Sigmoid colon (tissue), 4 donors: ENCODE measurements at regions not wholly inside any gene's neighbourhood (a gene's known extent, or its start where the extent isn't known, plus 50 kb on each side); places are given as distances from the start of the nearest gene placed in this dataset.

ENCODE experiments used
- CTCF ChIP-seq, 4 experiments: fragments of 450-650 bp in 3 of 4; fragments of 200-600 bp in 1 of 4; IDR thresholded peaks; one replicate each; pipeline ENCODE4 v1.5.1; 2016 to 2019; ENCODE audit warnings: antibody characterized with exemption in 4 of 4, mild to moderate bottlenecking in 3 of 4, moderate library complexity in 2 of 4
- POLR2AphosphoS5 ChIP-seq, 4 donors: sonication (generic); formaldehyde crosslinking; IDR thresholded peaks; one replicate each; pipeline ENCODE4 v1.6.1; 2017; ENCODE audit warnings: antibody characterized with exemption in 4 of 4

DNA sequence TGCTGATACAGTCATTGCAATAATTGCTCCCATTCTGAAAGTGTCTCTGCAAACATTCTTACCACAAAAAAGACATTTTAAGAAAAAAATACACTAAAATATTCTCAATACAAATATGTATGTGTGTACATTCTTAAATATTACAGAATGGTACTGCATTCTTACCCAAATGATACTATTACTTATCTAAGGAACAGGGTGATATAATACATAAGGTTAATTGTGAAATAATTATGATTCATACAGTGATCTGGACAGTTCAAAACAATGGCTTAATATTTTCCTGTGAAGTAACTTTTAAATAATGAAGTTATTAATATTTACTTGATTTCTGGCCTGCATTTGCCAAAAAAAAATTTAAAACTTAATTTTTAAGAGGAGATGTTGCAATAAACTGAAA is 694.6 kb downstream of the TUSC7 start:
- TF ChIP-seq CTCF (IDR thresholded peaks at IDR 0.05) (no peak), POLR2AphosphoS5 (IDR thresholded peaks at IDR 0.05) (no peak)
